Iris pigment epithelial cell (primary cell): ENCODE measurements at regions not wholly inside any gene's neighbourhood (a gene's known extent, or its start where the extent isn't known, plus 50 kb on each side); places are given as distances from the start of the nearest gene placed in this dataset.
A peak's percentile ranks its signal among the peaks of the same experiment; 100 is the strongest.

Experiments
- DNase-seq: peaks from one replicate; pipeline ENCODE4 v3.0.0-alpha.2; 2011; ENCODE audit warnings: low read depth

GRCh38 chr9:13646500-13647021, 367.1 kb upstream of the MPDZ start:
- DNase-seq: no peak

DNA sequence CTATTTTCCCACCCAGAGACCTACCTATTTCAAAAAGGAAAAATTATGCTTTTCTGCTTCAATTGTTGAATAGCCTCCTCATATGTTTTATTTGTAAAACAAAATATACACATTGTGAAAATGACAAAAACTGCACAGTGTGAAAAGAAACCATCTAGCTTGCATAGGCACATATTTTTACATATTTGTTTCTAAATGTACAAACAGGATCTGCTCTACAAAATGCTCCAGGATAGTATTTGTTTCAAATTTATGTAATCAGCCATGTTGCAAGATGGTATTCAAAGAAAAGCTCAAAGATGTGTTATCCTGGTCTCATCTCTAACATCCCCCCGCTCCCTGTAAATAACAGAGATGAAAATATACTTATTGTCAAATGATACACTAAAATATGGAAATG, 366.1 kb upstream of the MPDZ start:
- DNase-seq: no peak

GRCh38 chr9:13644675-13645074, 365.2 kb upstream of the MPDZ start:
- DNase-seq: no peak

GRCh38 chr9:13642646-13643045, 363.2 kb upstream of the MPDZ start:
- DNase-seq: no peak

GRCh38 chr9:13629067-13629466, 349.6 kb upstream of the MPDZ start:
- DNase-seq: no peak

- DNase-seq: peak; percentile 6
Observed at GRCh38 chr9:13628526-13628925, 349.0 kb upstream of the MPDZ start.

- DNase-seq: no peak
Observed at GRCh38 chr9:13627502-13627901, 348.0 kb upstream of the MPDZ start.

DNA sequence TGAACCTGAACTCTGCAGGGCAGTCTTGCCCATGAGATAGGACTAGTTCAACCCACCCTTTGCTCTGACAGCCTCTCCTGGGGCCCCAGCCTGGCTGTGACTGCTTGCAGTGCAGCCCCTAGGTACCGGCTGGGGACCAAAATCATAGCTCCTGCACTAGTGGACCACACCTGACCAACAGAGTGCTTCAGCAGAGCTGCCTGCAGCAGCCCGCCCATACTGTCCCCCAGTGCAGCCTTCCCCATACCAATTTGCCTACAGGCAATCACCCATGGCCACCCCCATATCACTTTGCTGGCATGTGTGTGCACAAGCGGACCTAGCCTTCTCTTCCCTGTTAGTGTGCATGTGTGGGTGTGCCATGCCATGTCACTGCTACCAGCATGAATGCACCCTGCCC, 347.6 kb upstream of the MPDZ start:
- DNase-seq: no peak

GRCh38 chr9:13626601-13627000, 347.1 kb upstream of the MPDZ start:
- no peak for DNase-seq

DNA sequence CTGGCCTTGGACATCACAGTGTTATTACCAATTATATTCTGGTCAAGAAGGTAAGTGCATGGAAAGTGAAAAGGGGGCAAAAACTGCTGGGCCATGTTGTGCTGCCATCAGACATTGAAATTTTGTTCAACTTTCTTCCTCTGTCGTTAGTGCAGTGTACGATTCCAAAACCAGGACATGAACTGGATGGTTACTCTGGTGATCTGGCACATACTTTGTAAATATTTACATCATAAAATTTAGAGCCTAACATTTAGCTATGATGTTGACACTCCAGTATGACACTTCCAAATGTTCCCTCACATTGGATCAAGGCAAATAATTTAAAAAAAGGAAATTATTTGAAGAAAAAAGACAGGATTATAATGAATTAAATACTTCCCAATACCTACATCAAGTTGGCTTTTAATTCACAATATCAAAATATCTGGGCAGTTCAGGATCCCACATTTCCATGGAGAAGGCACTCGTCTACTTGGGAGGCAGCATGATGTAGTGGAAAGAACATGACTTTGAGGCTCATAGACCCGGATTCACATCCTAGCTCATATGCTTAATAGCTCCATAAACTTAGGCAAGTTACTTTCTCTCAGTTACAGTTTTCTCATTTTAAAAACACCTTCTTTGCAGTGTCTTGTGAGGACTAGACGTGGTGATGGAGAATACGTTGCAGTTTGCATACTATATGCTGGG, 342.5 kb upstream of the MPDZ start:
- DNase-seq: no peak

- no peak for DNase-seq
Observed at GRCh38 chr9:13616491-13617035, 337.1 kb upstream of the MPDZ start.

DNA sequence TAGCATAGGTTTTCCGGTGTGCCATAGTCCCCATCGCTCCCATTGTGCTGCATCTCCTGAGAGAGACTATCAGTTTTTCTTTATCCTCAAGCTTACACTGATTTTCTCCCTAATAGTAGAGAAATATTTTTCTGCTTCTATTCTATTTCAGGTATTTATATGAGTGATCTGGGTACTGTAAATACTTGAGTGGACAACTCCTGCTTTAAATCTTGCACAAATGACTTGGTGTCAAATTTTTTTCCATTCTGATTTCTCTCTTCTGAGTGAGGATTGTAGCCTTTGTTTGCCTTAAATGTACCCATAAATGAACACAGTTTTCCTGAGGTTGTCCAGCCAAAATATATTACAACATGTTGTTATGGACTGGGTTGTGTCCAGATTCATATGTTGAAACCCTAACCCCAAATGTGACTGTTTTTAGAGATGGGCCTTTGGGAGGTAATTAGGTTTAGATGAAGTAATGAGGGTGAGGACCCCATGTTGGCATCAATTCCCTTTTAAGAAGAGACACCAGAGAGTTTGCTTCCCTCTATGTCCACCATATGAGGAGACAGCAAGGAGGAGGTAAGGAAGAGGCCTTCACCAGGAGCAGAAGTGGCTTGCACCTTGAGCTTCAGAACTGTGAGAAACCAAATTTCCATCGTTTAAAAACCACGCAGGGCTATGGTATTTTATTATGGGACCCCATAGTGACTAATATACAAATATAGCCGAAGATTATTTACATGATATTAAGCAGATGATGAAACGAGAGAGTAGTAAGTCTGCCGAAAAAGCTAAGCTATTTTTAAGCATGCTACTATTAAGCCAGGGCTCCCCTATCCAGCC, 336.4 kb upstream of the MPDZ start:
- DNase-seq: no peak

- no peak for DNase-seq
Observed at GRCh38 chr9:13614060-13614459, 334.6 kb upstream of the MPDZ start.

GRCh38 chr9:13613296-13613695, 333.8 kb upstream of the MPDZ start:
- no peak for DNase-seq

DNA sequence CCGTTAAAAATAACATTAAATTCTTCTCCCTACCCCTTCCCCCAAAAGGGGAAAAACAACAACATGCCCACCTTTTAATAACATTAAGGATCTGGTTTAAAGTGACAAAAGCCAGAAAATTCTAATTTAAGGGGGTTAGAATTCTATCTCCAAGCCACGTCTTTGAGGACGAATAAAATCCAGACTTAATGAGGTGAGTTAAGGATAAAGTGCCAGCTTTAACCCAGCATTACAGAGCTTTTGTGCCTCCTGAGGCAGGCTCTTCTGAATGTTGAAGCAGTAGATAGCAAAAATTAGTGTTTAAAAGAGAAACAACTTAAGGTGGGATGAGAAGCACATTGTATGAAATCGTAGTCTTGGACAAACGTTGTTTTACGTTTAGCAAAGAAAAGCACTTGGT, 329.0 kb upstream of the MPDZ start:
- DNase-seq: no peak

- no peak for DNase-seq
Observed at GRCh38 chr9:13607481-13608441, 328.3 kb upstream of the MPDZ start.

GRCh38 chr9:13606586-13606985, 327.1 kb upstream of the MPDZ start:
- no peak for DNase-seq

DNA sequence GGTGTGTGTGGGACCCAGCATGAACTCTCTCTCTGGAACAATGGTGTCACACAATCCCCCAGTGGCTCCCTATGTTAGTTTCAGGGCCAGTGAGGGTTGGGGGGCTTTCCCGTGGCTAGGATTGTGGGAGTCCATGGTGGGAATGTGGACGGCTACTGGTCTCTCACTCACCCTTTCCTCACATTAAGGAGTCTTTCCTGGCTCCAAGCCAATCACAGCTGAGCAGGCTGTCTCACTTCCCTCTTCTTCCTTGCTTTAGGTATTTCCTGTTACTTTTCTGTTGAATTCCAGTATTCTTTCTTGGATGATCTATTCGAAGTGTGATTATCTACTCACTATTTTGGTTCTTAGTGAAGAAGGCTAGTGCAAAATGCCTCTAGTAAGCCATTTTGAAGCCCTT, 324.4 kb upstream of the MPDZ start:
- DNase-seq: no peak

GRCh38 chr9:13598738-13599137, 319.2 kb upstream of the MPDZ start:
- DNase-seq: peak; percentile 10

- DNase-seq: no peak
Observed at GRCh38 chr9:13597427-13597826, 317.9 kb upstream of the MPDZ start.

- no peak for DNase-seq
Observed at GRCh38 chr9:13597004-13597403, 317.5 kb upstream of the MPDZ start.

DNA sequence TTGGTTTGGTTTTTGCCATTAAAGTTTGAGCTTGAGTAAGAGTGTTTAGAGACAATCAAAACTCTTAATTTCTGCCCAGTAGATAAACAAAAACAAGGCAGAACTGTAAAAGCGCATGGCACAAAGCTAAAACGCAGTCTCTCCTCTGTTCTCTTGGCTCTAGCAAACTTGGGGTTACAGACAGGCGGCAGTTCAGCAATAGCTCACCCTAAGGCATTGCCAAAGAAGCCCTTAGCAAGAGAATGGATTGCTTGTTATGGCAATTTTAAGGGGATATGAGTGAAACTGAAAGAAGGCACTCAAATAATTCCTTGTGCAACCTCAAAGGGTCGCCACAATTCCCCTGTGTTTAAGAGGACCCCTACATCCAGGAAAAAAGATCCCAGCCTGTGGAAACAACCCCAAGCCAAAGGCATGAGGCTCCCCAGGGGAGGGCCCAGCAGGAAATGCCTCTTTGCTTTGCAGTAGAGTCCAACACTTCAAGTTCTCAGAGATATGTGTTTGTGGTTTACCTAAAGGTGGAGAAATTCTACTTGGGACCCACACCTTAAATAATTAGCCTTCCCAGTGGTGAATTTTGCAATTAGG, 317.0 kb upstream of the MPDZ start:
- no peak for DNase-seq
